Colonic mucosa (tissue), 4 donors: ENCODE measurements at regions not wholly inside any gene's neighbourhood (a gene's known extent, or its start where the extent isn't known, plus 50 kb on each side); places are given as distances from the start of the nearest gene placed in this dataset.

Source experiments
- DNase-seq: peaks from one replicate; pipeline ENCODE4 v3.0.0-alpha.2; 2020
- H3K27ac ChIP-seq: fragments of 200-600 bp; one replicate; pipeline ENCODE4 v1.8.0; 2021
- H3K27me3 ChIP-seq: fragments of 200-600 bp; one replicate; pipeline ENCODE4 v1.8.0; 2021
- H3K36me3 ChIP-seq: fragments of 200-600 bp; one replicate; pipeline ENCODE4 v1.8.0; 2021
- H3K4me1 ChIP-seq: fragments of 200-600 bp; one replicate; pipeline ENCODE4 v1.8.0; 2021; ENCODE audit warnings: mild to moderate bottlenecking
- H3K4me3 ChIP-seq: fragments of 200-600 bp; one replicate; pipeline ENCODE4 v1.8.0; 2021
- H3K9ac ChIP-seq, 2 donors: one replicate each; pipeline ENCODE4 v1.7.0; 2013; ENCODE audit warnings: control low read depth in 2 of 2, low read depth in 2 of 2, low read length in 2 of 2
- H3K9me3 ChIP-seq: fragments of 200-600 bp; one replicate; pipeline ENCODE4 v1.8.0; 2021
- intact Hi-C: fragments of 100-400 bp; cut with DNase I; formaldehyde crosslinking; loops from one replicate; pipeline ENCODE4 v1.14.1; 2022
- TF ChIP-seq, protein P1 (sequence below): fragments of 200-600 bp; IDR thresholded peaks from one replicate; pipeline ENCODE4 v1.8.0; 2022; ENCODE audit warnings: antibody characterized with exemption, mild to moderate bottlenecking
- donor health status: healthy.
- donor health status: DM: no; HTN: no; CAD: no.
- donor health status: DM: no; HTN: no; CAD: no.

DNA sequence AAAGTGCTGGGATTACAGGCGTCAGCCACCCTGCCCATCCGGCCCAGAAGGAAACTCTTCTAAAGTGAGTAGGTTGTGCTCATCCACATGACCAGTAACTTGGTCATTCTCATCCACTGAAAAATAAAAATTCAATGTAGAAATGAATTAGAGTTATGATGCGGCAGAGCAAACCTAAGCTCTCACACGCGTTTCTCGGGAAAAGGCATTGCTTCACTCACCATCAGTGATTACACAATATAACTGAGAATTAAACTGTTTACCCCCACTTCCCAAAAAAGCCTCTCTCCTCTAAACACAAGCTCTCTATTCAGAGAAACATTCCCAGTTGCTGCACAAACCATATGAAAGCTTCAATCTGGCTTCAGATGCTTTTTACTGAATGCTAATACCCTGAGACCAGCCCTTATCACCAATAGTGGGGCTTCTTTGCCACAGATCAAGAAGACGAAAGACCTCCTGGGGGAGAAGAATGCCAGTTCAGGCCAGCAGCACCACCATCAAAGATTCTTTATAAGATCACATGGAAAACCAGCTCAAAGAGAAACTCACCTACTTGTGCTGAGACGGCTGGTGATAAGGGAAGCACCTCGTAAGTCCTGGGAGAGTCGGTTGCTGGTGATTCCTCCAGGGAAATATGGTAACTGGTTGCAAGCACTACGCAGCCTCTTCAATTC lies 121.5 kb upstream of the SFSWAP start:
- no peaks in the 10 kb centered on the region for H3K4me1 ChIP-seq
- TF ChIP-seq, protein P1, sequence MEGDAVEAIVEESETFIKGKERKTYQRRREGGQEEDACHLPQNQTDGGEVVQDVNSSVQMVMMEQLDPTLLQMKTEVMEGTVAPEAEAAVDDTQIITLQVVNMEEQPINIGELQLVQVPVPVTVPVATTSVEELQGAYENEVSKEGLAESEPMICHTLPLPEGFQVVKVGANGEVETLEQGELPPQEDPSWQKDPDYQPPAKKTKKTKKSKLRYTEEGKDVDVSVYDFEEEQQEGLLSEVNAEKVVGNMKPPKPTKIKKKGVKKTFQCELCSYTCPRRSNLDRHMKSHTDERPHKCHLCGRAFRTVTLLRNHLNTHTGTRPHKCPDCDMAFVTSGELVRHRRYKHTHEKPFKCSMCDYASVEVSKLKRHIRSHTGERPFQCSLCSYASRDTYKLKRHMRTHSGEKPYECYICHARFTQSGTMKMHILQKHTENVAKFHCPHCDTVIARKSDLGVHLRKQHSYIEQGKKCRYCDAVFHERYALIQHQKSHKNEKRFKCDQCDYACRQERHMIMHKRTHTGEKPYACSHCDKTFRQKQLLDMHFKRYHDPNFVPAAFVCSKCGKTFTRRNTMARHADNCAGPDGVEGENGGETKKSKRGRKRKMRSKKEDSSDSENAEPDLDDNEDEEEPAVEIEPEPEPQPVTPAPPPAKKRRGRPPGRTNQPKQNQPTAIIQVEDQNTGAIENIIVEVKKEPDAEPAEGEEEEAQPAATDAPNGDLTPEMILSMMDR = no peak
- H3K9me3 ChIP-seq = no peaks in the 10 kb centered on the region
- H3K4me3 ChIP-seq = no peak overlapping the region
- H3K9ac ChIP-seq = no peak overlapping the region
- H3K27ac ChIP-seq = no peak overlapping the region
- DNase-seq = no peak
- intact Hi-C loops = no loop called here
- no peaks in the 10 kb centered on the region for H3K27me3 ChIP-seq
- H3K36me3 ChIP-seq = no peaks in the 10 kb centered on the region

DNA sequence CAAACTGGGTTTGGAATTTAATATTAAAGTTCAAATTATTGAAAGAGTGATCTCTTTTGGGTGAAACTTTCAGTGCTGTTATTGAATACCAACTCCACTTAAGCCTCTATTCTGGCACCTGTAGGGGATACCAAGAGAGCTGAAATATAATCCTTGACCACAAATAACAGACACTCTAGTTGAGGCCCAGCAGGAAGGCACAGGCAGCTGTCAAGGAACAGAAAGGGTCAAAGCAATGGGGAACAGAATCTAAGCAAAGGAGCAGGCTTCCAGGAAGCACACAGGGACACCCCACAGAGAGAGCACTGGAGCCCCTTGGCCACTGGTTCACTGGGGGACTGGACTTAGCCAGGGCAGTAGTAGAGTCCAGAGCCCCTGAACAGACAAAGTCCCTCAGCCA lies 120.9 kb upstream of the SFSWAP start:
- Histone ChIP-seq H3K9me3 (no peaks in the 10 kb centered on the region), H3K27me3 (no peaks in the 10 kb centered on the region), H3K9ac (no peak overlapping the region), H3K36me3 (no peaks in the 10 kb centered on the region), H3K4me1 (no peaks in the 10 kb centered on the region), H3K27ac (no peak overlapping the region), H3K4me3 (no peak overlapping the region)
- no peak for DNase-seq
- TF ChIP-seq, protein P1 = no peak
- intact Hi-C loops = no loop called here

DNA sequence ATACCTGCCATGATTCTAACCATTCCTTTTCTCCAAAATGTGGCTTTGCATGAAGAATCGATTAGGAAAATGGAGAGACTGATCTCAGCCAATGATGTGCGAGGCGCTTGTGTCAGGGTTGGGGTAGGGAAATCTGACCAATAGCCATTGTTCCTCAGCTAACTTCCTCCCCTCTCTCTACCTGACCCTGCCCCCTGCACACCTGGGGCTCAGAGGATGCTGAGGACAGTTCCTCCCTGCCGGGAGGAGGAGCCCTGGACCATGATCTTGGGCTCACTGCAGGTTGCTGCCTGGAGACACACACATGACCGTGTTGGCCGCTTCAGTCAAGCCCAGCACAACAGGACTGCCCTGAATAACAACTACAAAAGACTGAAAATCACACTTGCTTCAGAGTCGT lies 119.8 kb upstream of the SFSWAP start:
- Histone ChIP-seq H3K36me3 (no peaks in the 10 kb centered on the region), H3K27me3 (no peaks in the 10 kb centered on the region), H3K4me3 (no peak overlapping the region), H3K4me1 (no peaks in the 10 kb centered on the region), H3K9me3 (no peaks in the 10 kb centered on the region), H3K27ac (no peak overlapping the region), H3K9ac (no peak overlapping the region)
- no peak for DNase-seq
- intact Hi-C loops = no loop called here
- TF ChIP-seq, protein P1 = no peak

DNA sequence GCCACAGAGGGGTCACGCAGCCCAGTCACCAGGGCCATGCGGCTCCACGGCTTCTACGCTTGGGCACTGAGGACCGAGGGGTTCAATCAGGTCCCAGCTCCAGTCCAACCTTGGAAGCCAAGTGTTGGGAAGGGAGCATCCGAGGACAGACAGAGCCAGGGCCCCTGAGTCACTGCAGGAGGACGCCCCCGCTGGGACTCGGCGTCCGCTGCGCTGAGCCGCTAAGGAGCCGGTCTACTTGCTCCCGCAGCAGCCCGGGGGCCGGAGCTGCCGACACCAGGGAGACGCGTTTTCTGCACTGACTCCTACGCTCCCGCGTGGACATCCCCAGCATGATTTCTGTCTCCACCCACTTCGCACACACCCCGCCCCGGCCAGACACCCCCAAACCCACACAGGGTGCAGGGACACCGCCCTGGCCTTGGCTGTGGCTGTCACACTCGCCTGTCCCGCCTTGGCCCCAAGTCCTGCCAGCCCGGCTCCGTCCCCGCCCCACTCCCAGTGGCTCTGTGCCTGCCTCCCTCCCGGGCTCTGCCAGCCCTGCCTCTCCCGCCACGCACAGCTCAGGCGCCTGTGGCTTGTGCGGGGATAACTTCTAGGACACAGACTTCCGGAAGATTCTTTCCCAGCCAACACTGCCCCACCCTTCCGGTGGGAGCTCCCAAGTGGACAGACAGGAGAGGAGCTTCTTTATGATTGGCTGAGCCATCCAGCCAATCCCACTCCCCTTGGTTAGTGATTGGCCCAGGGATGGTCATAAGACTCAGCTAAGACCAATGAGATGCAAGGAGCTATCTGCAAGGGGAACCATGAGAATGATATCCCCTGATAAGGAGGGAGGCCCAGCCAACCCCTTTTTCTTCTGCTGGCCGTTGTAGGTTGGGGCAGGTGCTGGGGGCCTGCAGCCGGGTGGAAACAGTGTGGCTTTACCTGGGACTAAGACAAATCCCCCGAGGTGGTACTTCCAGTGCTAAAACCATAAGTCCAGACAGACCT lies 118.9 kb upstream of the SFSWAP start:
- no peak for DNase-seq
- Histone ChIP-seq H3K9ac (no peak overlapping the region), H3K27ac (no peak overlapping the region), H3K4me1 (no peaks in the 10 kb centered on the region), H3K4me3 (no peak overlapping the region), H3K36me3 (no peaks in the 10 kb centered on the region), H3K27me3 (no peaks in the 10 kb centered on the region), H3K9me3 (no peaks in the 10 kb centered on the region)
- TF ChIP-seq, protein P1 = no peak
- intact Hi-C loops = no loop called here

DNA sequence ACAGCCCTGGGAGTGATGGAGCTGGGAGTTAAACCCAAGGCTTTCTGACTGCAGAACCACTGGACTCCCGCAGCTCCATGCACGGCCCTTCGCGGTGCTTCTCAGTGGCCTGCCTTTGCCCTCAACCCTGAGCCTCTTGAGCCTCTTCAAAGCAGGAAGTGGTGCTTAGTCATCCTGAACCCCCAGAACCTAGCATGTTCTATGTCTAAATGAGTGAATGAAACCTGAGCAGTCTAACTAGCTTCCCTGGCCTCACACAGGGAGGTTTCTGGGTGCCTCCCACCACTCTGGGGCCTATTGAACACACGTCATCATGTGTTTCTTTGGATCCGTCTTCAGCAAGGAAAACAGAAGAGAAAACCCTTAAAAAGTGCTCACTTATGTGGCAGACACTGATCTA lies 117.9 kb upstream of the SFSWAP start:
- intact Hi-C loops = no loop called here
- Histone ChIP-seq H3K27ac (no peak overlapping the region), H3K36me3 (no peaks in the 10 kb centered on the region), H3K4me1 (no peaks in the 10 kb centered on the region), H3K4me3 (no peak overlapping the region), H3K9ac (no peak overlapping the region), H3K9me3 (no peaks in the 10 kb centered on the region), H3K27me3 (no peaks in the 10 kb centered on the region)
- TF ChIP-seq, protein P1 = no peak
- no peak for DNase-seq
